AG09309 (cell line): ENCODE measurements at regions not wholly inside any gene's neighbourhood (a gene's known extent, or its start where the extent isn't known, plus 50 kb on each side); places are given as distances from the start of the nearest gene placed in this dataset.

ENCODE experiments used
- DNase-seq: peaks from one replicate; pipeline ENCODE4 v3.0.0-alpha.2; 2010; ENCODE audit warnings: low read depth
- H3K4me3 ChIP-seq: 2 replicates; pipeline ENCODE4 v1.5.1; 2011; ENCODE audit warnings: mild to moderate bottlenecking, low read depth, low read length, moderate library complexity; ENCODE audit not compliant: control insufficient read depth
- CTCF ChIP-seq: IDR thresholded peaks from 2 replicates; pipeline ENCODE4 v1.5.1; 2011; ENCODE audit warnings: mild to moderate bottlenecking, low read depth, low read length, inconsistent platforms; ENCODE audit not compliant: insufficient read depth, control insufficient read depth; ENCODE audit errors: missing control alignments

- no peak for TF ChIP-seq CTCF
- DNase-seq: no peak
- H3K4me3 ChIP-seq: no peak overlapping the region
Measured at GRCh38 chr20:48096212-48096875, 311.1 kb upstream of the SULF2 start.

GRCh38 chr20:48094944-48095343, 309.7 kb upstream of the SULF2 start:
- TF ChIP-seq CTCF: no peak
- no peak overlapping the region for H3K4me3 ChIP-seq
- DNase-seq: no peak

- TF ChIP-seq CTCF: no peak
- DNase-seq: no peak
- no peak overlapping the region for H3K4me3 ChIP-seq
Measured at GRCh38 chr20:48094196-48094749, 309.0 kb upstream of the SULF2 start.

GRCh38 chr20:48092596-48093280, 307.5 kb upstream of the SULF2 start:
- H3K4me3 ChIP-seq: no peak overlapping the region
- TF ChIP-seq CTCF: no peak
- DNase-seq: no peak

- H3K4me3 ChIP-seq: no peak overlapping the region
- TF ChIP-seq CTCF: no peak
- DNase-seq: no peak
Measured at GRCh38 chr20:48090784-48091183, 305.5 kb upstream of the SULF2 start.

- no peak for TF ChIP-seq CTCF
- no peak overlapping the region for H3K4me3 ChIP-seq
- no peak for DNase-seq
Measured at GRCh38 chr20:48090314-48090713, 305.0 kb upstream of the SULF2 start.

- DNase-seq: no peak
- H3K4me3 ChIP-seq: no peak overlapping the region
- TF ChIP-seq CTCF: no peak
Measured at GRCh38 chr20:48080583-48080982, 295.3 kb upstream of the SULF2 start.
